Uterus (tissue), 2 donors: ENCODE measurements at regions not wholly inside any gene's neighbourhood (a gene's known extent, or its start where the extent isn't known, plus 50 kb on each side); places are given as distances from the start of the nearest gene placed in this dataset.

ENCODE experiments used
- POLR2A ChIP-seq, 2 donors: fragments of 450-650 bp; IDR thresholded peaks; one replicate each; pipeline ENCODE4 v1.6.1; 2016; ENCODE audit warnings: antibody characterized with exemption in 2 of 2, mild to moderate bottlenecking in 1 of 2, moderate library complexity in 1 of 2
- TF ChIP-seq, protein P1 (sequence below), 4 experiments: fragments of 200-600 bp in 2 of 4; fragments of 450-650 bp in 2 of 4; sonication (generic) in 2 of 4; IDR thresholded peaks; one replicate each; pipeline ENCODE4 v1.5.1; 2016 to 2019; ENCODE audit warnings: antibody characterized with exemption in 4 of 4, mild to moderate bottlenecking in 2 of 4, moderate library complexity in 1 of 4

DNA sequence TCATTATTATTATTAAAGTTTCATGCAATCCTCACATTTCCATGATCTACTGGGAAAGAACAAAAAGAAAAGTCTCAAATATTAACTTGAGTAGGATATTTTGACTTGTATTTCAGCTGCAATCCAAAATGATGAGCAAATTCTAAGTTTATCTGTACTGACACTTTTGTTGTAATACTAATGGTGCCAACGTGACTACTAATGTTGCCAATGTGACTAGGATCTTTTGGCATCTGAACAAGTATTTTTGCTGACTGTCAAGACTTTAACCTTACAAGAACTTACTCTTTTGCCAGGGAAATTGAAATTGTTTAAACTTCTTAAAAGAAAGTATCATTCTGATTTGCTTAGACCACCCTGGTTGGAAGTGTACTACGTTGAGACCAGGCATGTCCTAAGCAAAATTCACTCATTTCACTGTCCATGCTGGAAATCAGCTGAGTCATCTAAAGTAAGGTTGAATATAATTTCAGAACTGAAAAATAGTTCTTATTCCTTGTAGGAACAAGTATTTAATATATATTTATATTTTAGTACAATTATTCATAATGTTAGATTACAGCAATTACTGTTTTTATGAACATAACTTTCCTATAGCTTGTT lies 78.5 kb upstream of the LYZL1 start:
- TF ChIP-seq, protein P1, sequence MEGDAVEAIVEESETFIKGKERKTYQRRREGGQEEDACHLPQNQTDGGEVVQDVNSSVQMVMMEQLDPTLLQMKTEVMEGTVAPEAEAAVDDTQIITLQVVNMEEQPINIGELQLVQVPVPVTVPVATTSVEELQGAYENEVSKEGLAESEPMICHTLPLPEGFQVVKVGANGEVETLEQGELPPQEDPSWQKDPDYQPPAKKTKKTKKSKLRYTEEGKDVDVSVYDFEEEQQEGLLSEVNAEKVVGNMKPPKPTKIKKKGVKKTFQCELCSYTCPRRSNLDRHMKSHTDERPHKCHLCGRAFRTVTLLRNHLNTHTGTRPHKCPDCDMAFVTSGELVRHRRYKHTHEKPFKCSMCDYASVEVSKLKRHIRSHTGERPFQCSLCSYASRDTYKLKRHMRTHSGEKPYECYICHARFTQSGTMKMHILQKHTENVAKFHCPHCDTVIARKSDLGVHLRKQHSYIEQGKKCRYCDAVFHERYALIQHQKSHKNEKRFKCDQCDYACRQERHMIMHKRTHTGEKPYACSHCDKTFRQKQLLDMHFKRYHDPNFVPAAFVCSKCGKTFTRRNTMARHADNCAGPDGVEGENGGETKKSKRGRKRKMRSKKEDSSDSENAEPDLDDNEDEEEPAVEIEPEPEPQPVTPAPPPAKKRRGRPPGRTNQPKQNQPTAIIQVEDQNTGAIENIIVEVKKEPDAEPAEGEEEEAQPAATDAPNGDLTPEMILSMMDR (IDR thresholded peaks at IDR 0.05): no peak
- no peak for TF ChIP-seq POLR2A (IDR thresholded peaks at IDR 0.05)
